AG08395 (cell line): ENCODE measurements at regions not wholly inside any gene's neighbourhood (a gene's known extent, or its start where the extent isn't known, plus 50 kb on each side); places are given as distances from the start of the nearest gene placed in this dataset.
A peak's percentile ranks its signal among the peaks of the same experiment; 100 is the strongest.
"Not testable (repeated sequence)": the region's sequence is repeated elsewhere in the genome, so short reads cannot be mapped to it uniquely, and the experiment has no call there.

Experiments
- DNase-seq: peaks from one replicate; pipeline ENCODE4 v3.0.0; 2012; ENCODE audit warnings: mixed read lengths, low spot score

GRCh38 chr5:15384176-15384575, 115.8 kb upstream of the FBXL7 start:
- DNase-seq, result no peak

DNA sequence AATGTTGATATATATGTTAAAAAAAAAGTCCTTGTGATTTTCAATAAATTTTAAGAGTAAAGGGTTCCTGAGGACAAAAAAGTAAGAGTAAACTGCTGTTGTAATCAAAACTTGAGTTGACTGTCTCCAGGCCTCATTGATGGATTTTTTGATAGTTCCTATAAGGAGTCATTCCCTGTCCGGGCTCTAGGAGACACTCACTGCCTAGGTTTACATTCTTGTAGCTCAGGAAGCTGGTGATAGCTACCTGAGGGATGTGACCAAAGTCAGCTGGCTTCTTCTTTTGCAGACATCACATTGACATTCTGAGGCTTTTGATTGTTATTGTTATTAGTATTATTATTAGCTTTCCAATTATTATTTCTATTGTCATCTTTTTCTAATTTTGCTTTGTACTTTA, 116.5 kb upstream of the FBXL7 start:
- DNase-seq, result peak; percentile 31

DNA sequence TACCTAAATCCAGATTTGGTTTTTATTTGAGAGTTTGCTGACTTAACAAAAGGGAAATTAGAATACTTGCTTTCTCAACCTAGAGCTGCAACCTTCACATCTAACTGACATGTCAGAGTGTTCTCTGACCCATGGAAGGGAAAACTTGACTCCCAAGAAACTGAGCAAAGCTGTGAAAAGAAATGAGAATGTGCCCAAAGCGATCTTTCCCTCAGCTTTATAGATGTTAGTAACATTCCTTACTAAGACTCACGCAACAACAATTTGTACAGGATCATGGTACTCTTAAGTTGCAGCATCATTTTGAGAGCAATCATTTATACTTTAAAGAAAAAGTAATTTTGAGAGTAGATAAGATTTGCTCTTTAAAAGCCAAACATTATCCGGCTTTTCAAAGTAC, 117.0 kb upstream of the FBXL7 start:
- DNase-seq, result no peak

DNA sequence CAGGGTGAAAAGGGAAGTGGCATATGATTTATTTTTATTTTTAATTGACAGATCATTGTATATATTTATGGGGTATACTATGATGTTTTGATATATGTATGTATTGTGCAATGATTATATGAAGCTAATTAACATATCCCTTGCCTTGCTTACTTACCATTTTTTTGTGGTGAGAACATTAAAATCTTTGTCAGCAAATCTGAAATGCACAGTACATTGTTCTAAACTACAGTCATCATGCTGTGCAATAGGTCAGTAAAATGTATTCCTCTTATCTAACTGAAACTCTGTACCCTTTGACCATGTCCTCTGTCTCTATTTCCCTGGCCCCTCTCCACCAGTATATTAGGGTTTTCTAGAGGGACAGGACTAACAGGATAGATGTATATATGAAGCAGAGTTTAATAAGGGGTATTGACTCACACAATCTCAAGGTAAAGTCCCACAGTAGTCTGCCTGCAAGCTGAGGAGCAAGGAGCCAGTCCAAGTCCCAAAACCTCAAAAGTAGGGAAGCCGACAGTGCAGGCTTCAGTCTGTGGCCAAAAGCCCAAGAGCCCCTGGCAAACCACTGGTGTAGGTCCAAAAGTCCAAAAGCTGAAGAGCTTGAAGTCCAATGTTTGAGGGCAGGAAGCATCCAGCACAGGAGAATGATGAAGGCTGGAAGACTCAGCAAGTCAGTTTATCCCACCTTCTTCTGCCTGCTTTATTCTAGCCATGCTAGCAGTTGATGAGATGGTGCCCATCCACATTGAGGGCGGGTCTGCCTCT, 122.2 kb upstream of the FBXL7 start:
- no peak for DNase-seq

- DNase-seq, result no peak
Measured at GRCh38 chr5:15376803-15377202, 123.2 kb upstream of the FBXL7 start.

DNA sequence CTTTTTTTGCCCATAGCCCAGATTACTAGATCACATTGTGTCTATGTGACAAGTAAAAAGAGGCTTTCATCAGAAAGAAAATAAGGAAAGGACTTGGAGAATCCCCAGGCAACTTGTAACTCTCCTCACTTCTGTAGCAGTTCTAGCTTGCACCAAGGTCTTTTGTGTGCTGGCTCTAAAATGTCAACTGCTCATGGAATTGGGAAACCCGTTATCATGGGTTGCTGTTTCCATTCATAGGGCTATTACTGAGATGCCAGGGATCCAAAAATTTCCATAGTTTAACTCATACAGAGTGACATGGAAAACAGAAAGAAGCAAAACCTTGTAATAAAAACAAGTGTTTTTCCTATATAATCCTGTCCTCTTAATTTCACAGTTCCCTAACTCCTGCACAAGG, 123.9 kb upstream of the FBXL7 start:
- no peak for DNase-seq

DNA sequence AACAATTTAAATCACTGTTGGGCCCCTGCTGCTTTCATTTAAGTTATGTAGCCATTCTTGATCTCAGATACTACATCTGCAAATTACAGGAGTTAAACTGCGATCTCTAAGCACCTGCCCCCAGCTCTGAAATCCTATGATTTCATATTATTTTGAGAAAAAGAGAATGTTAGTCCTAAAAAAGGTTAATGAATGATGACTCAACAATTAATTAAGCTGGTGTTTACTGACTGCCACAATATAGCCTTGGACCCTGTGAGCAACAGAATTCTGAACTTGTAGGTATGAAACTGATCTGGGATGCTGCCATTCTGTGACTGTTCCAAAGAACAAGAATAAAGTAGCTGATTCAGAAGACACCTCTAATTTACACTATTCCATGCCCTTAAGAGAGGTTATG, 124.4 kb upstream of the FBXL7 start:
- no peak for DNase-seq

DNA sequence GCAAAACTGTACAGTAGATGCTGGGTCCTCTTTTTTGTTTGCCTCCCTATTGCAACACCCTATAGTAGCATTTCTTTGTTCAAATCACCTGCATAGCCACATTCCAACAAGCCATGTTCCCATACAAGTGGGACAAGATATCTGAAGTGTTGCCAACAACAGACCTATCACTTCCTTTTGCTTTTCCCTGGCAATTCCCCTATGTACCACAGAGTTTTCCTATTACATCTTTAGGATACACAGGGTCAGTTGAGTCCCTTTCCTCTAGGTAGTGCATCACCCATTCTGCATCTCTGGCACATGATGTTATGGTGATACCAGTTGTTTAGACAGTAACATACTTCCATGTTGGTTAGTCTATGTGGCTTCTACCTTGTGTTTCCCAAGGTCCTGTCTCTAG, 125.1 kb upstream of the FBXL7 start:
- no peak for DNase-seq

GRCh38 chr5:15373151-15373550, 126.8 kb upstream of the FBXL7 start:
- no peak for DNase-seq

- no peak for DNase-seq
Measured at GRCh38 chr5:15371184-15371583, 128.8 kb upstream of the FBXL7 start.

DNA sequence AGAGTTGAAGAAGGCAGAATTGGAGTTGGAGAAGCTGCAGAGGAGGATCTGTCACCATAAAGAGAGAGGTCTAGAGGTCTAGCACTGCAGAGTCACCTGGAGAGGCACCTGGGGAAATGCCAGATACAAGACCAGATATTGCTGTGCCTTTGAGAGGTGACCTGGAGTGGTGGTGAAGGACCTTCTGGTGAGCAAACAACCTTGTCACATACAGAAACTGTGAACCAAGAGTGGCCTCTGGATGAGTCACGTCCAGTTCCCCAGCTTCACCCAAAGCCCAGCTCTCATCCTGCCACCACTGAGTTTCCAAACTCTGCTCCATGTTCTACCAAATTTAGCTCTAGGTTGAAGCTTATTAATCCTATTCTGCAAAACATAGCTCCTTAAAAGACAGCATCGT, 131.1 kb upstream of the FBXL7 start:
- no peak for DNase-seq

DNA sequence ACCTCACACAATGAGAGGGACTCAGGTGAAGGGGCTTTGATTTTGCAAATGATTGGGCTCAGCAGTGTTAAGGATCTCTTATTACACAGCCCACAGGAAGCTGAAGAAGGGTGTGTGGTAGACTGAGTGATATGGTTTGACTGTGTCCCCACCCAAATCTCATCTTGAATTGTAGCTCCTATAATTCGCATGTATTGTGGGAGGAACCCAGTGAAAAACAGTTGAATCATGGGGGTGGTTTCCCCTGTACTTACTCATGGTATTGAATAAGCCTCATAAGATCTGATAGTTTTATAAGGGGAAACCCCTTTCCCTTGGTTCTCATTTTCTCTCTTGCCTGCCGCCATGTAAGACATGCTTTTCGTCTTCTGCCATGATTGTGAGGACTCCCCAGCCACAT, 132.5 kb upstream of the FBXL7 start:
- DNase-seq, result no peak

DNA sequence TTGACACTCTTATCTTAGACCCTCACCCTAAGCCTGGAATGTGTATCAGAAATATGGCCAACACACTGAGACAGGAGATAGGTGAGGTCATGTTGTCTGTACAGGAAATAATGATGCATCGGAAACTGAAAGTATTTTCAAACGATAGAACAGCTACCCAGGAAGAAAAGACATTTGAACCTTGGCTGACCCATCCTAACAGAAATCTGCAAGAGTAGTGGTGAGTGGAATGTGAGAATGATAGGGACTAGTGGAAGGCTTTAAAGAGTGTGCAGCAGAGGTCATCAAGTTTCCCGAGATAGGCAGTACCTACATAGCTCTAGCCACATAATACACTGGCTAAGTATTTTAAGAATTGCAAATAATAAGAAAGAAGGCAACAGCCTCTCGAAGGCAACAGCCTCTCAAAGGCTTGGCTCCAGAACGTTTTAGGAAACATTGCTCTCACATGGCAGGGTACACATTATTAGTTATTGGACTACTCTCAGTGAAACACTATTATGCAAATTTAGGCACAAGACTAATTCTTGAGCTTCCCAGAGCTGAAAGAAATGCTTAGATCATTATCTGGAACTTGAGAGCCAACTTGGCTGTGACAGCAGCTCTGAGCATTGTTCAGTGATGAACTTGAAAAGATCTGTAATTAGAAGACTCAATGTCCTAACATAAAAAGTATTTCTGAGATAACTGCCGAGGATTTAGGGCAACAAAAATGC, 133.1 kb upstream of the FBXL7 start:
- DNase-seq, result no peak

DNA sequence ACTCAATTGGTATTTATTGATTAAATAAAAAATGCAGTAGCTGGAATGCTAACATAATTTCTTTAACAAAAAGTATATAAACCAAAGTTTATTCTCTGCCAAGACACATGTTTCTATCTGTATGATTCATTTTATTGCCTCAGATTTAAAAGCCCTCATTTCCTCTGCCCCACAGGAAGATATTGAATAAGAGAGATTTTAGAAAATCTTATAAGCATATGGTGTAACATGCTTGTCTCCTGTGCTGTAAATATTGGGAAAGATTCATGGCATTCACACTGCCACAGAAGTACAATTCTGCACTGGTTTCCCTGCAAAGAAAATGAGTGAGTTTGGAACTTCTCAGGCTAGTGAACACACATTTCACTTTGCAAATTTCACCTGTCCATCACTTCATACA, 134.9 kb upstream of the FBXL7 start:
- DNase-seq, result no peak

DNA sequence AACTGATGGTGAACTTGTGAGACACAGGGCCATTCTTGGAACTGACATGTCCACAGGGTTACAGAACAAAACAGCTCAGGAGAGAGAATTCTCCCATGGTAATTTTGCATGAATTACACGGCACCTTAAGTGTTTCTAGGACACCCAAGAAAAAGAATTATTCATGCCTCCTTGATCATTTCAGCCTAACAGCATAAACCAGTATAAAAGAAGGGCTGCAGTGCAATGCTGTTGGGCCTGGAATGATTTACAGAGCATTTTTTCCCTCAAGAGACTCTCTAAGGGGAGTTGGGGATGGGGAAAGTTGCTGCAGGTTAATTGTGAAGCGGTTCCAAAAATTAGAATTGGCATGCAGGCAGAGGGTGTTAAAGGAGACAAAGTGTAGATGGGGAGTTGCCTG, 136.4 kb upstream of the FBXL7 start:
- no peak for DNase-seq

GRCh38 chr5:15357092-15357453, 142.9 kb upstream of the FBXL7 start:
- DNase-seq, result not testable (repeated sequence)

DNA sequence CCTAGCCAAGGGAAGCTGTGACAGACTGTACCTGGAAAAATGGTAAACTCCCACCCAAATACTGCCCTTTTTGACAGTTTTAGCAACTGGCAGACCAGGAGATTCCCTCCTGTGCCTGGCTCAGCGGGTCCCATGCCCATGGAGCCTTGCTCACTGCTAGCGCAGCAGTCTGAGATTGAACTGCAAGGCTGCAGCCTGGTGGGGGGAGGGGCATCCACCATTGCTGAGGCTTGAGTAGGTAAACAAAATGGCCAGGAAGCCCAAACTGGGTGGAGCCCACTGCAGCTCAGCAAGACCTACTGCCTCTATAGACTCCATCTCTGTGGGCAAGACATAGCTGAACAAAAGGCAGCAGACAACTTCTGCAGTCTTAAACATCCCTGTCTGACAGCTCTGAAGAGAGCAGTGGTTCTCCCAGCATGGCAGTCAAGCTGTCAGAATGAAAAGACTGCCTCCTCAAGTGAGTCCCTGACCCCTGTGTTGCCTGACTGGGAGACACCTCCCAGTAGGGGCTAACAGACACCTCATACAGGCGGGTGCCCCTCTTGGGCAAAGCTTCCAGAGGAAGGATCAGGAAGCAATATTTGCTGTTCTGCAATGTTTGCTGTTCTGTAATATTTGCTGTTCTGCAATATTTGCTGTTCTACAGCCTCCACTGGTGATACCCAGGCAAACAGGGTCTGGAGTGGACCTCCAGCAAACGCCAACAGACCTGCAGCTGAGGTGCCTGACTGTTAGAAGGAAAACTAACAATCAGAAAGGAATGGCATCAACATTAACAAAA, 143.5 kb upstream of the FBXL7 start:
- DNase-seq, result not testable (repeated sequence)

DNA sequence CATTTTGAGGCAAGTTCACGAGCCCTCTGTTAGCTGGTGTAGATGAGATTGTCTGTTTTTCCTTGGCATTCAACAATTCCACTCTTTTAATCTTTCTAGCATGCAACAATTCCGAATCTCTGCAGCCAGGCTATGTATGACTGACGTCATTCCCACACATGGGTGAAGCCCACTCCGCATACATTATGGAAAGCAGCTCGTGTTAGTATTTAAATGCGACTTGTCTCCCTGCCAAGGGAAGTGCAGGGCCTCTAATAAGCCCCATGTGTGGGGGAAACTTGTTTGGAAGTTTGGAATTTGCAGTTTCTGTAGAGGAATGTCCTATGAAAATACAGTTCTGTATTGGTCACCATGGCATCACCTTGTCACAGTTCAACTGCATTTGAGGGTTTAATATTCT, 146.0 kb upstream of the FBXL7 start:
- peak; percentile 5 for DNase-seq

DNA sequence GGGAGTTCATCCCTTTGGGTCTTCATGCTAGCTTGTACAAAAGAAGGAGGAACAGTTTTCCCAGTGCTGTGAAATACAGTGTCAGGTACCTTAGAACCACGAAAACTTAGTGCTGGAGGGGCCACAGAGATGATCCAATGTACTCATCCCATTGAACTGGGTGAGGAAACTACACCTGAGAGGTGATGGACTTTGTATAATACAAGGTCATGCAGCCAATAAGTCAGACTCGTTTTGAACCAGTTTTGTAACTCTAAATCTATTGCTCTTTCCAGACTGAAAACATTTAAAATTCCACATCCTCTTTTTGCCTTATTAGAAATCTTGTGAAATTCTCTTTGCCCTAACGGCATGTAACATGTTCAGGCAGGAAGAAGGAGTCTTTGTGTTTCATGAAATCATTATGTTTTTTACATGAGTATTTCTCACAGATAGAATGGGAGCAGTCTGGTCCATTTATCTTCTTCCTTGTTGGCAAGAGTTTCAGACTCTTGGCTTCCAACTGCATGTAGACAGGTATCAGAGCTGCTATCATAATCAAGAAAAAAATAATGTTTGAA, 146.8 kb upstream of the FBXL7 start:
- DNase-seq, result no peak

GRCh38 chr5:15350614-15351013, 149.4 kb upstream of the FBXL7 start:
- DNase-seq, result no peak

GRCh38 chr5:15346738-15347137, 153.2 kb upstream of the FBXL7 start:
- DNase-seq, result no peak

- DNase-seq, result no peak
Measured at GRCh38 chr5:15344954-15345353, 155.0 kb upstream of the FBXL7 start.

DNA sequence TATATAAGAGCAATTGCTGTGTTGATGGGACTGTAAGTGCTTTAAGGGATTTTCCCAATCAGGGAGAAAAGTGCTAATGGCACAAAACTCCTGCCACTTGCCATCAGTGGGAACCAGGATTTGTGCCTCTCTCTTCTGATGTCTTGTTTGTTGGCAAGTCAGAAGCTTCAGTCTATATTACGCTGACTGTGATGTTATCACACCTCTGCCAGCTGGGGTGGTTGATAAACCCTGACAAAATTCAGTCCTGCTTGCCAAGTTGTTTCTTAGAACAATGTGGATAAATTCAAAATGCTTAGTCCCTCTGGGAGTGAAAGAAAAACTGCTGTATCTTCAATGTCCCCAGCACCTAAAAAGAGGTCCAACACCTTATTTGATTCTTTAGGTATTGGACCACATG, 161.4 kb upstream of the FBXL7 start:
- no peak for DNase-seq
